Breast epithelium (tissue), 3 donors: ENCODE measurements at regions not wholly inside any gene's neighbourhood (a gene's known extent, or its start where the extent isn't known, plus 50 kb on each side); places are given as distances from the start of the nearest gene placed in this dataset.

Experiments used
- CTCF ChIP-seq, 3 donors: fragments of 450-650 bp; IDR thresholded peaks; one replicate each; pipeline ENCODE4 v1.5.1; 2016 to 2017; ENCODE audit warnings: antibody characterized with exemption in 3 of 3, mild to moderate bottlenecking in 3 of 3, moderate library complexity in 3 of 3
- POLR2A ChIP-seq: fragments of 450-650 bp; IDR thresholded peaks from one replicate; pipeline ENCODE4 v1.6.1; 2016; ENCODE audit warnings: antibody characterized with exemption, mild to moderate bottlenecking, moderate library complexity

- TF ChIP-seq CTCF (IDR thresholded peaks at IDR 0.05) (no peak), POLR2A (no peak)
These were observed 510.1 kb upstream of the CXADR start for GRCh38 chr21:17002594-17003257.
